HG03439 (cell line): ENCODE measurements at regions not wholly inside any gene's neighbourhood (a gene's known extent, or its start where the extent isn't known, plus 50 kb on each side); places are given as distances from the start of the nearest gene placed in this dataset.
"Not testable (repeated sequence)": the region's sequence is repeated elsewhere in the genome, so short reads cannot be mapped to it uniquely, and the experiment has no call there.

Experiments
- ATAC-seq: cut with Tn5 transposase; IDR thresholded peaks from one replicate; pipeline ENCODE4 v1.9.1; 2021; ENCODE audit warnings: mild to moderate bottlenecking, moderate library complexity; ENCODE audit not compliant: unreplicated experiment

- no peak for ATAC-seq
Measured at GRCh38 chr4:149983931-149984330, 94.3 kb upstream of the DCLK2 start.

GRCh38 chr4:149985981-149986380 is 92.3 kb upstream of the DCLK2 start:
- no peak for ATAC-seq

GRCh38 chr4:149986917-149987316 is 91.3 kb upstream of the DCLK2 start:
- ATAC-seq: no peak

- ATAC-seq: no peak
Measured at GRCh38 chr4:149987330-149988086, 90.7 kb upstream of the DCLK2 start.

GRCh38 chr4:149988087-149988410 is 90.2 kb upstream of the DCLK2 start:
- no peak for ATAC-seq

GRCh38 chr4:149993030-149993429 is 85.2 kb upstream of the DCLK2 start:
- ATAC-seq: no peak

- ATAC-seq: no peak
Measured at GRCh38 chr4:149995134-149995756, 83.0 kb upstream of the DCLK2 start.

- ATAC-seq: no peak
Measured at GRCh38 chr4:149997881-149998421, 80.3 kb upstream of the DCLK2 start.

- ATAC-seq: no peak
Measured at GRCh38 chr4:149999485-150000074, 78.7 kb upstream of the DCLK2 start.

GRCh38 chr4:150001815-150002214 is 76.4 kb upstream of the DCLK2 start:
- no peak for ATAC-seq

GRCh38 chr4:150002561-150002960 is 75.7 kb upstream of the DCLK2 start:
- ATAC-seq: no peak

GRCh38 chr4:150004481-150004880 is 73.8 kb upstream of the DCLK2 start:
- ATAC-seq: no peak

GRCh38 chr4:150005537-150005936 is 72.7 kb upstream of the DCLK2 start:
- no peak for ATAC-seq

- no peak for ATAC-seq
Measured at GRCh38 chr4:150006197-150006596, 72.0 kb upstream of the DCLK2 start.

GRCh38 chr4:150007512-150007911 is 70.7 kb upstream of the DCLK2 start:
- ATAC-seq: no peak

GRCh38 chr4:150008546-150008945 is 69.7 kb upstream of the DCLK2 start:
- no peak for ATAC-seq

GRCh38 chr4:150009533-150009932 is 68.7 kb upstream of the DCLK2 start:
- ATAC-seq: no peak

GRCh38 chr4:150010525-150011126 is 67.6 kb upstream of the DCLK2 start:
- no peak for ATAC-seq

- no peak for ATAC-seq
Measured at GRCh38 chr4:150012851-150013360, 65.3 kb upstream of the DCLK2 start.

GRCh38 chr4:150015910-150016309 is 62.3 kb upstream of the DCLK2 start:
- ATAC-seq: not testable (repeated sequence)

GRCh38 chr4:150016621-150017020 is 61.6 kb upstream of the DCLK2 start:
- ATAC-seq: not testable (repeated sequence)
